Inflammatory macrophage treated with lipopolysaccharide for 1 hour (primary cell): ENCODE measurements at regions not wholly inside any gene's neighbourhood (a gene's known extent, or its start where the extent isn't known, plus 50 kb on each side); places are given as distances from the start of the nearest gene placed in this dataset.
"Not testable (repeated sequence)": the region's sequence is repeated elsewhere in the genome, so short reads cannot be mapped to it uniquely, and the experiment has no call there.

Source experiments
- DNase-seq, 2 donors: peaks; one replicate each; pipeline ENCODE4 v3.0.0-alpha.2; 2020 to 2022

GRCh38 chr14:104305511-104306449 is 167.4 kb downstream of the KIF26A start:
- no peak for DNase-seq

GRCh38 chr14:104306450-104307040 is 168.2 kb downstream of the KIF26A start:
- DNase-seq = no peak

GRCh38 chr14:104307246-104307626 is 168.8 kb downstream of the KIF26A start:
- no peak for DNase-seq

GRCh38 chr14:104307627-104308401 is 169.4 kb downstream of the KIF26A start:
- no peak for DNase-seq

GRCh38 chr14:104308534-104308933 is 170.1 kb downstream of the KIF26A start:
- DNase-seq = not testable (repeated sequence)

- no peak for DNase-seq
These were observed 171.4 kb downstream of the KIF26A start for GRCh38 chr14:104309657-104310369.

GRCh38 chr14:104311358-104311757 is 173.0 kb downstream of the KIF26A start:
- no peak for DNase-seq

GRCh38 chr14:104313674-104314073 is 175.3 kb downstream of the KIF26A start:
- no peak for DNase-seq

GRCh38 chr14:104314251-104314941 is 176.0 kb downstream of the KIF26A start:
- no peak for DNase-seq

GRCh38 chr14:104315169-104315568 is 176.8 kb downstream of the KIF26A start:
- no peak for DNase-seq

- DNase-seq = no peak
These were observed 177.2 kb downstream of the KIF26A start for GRCh38 chr14:104315625-104316024.

GRCh38 chr14:104316121-104316722 is 177.8 kb downstream of the KIF26A start:
- no peak for DNase-seq

GRCh38 chr14:104316723-104317491 is 178.5 kb downstream of the KIF26A start:
- DNase-seq = no peak

GRCh38 chr14:104317492-104317805 is 179.1 kb downstream of the KIF26A start:
- DNase-seq = no peak

- DNase-seq = no peak
These were observed 179.7 kb downstream of the KIF26A start for GRCh38 chr14:104317975-104318557.

GRCh38 chr14:104318558-104319490 is 180.4 kb downstream of the KIF26A start:
- no peak for DNase-seq

- DNase-seq = no peak
These were observed 181.3 kb downstream of the KIF26A start for GRCh38 chr14:104319491-104320241.

- no peak for DNase-seq
These were observed 182.3 kb downstream of the KIF26A start for GRCh38 chr14:104320611-104321086.
